ENCODE measurements at regions not wholly inside any gene's neighbourhood (a gene's known extent, or its start where the extent isn't known, plus 50 kb on each side); places are given as distances from the start of the nearest gene placed in this dataset.
"Not testable (repeated sequence)": the region's sequence is repeated elsewhere in the genome, so short reads cannot be mapped to it uniquely, and the experiment has no call there.

DNA sequence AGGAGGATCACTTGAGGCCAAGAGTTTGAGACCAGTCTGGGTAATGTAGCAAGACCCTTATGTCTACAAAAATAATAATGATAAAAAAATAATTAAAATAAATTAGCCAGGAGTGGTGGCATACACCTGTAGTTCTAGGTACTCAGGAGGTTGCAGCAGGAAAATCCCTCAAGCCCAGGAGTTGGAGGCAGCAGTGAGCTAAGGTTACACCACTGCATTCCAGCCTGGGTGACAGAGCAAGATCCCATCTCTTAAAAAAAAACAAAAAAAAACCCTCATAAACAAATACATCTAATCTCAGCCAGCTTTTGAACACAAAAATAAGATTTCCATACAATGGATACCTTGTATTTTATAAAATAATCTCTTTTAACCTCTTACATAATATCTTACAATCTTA lies 363.3 kb upstream of the KLF4 start:
- in situ Hi-C loops (cut with MboI; ENCODE audit: low sequenced_read_pairs): no loop called here

DNA sequence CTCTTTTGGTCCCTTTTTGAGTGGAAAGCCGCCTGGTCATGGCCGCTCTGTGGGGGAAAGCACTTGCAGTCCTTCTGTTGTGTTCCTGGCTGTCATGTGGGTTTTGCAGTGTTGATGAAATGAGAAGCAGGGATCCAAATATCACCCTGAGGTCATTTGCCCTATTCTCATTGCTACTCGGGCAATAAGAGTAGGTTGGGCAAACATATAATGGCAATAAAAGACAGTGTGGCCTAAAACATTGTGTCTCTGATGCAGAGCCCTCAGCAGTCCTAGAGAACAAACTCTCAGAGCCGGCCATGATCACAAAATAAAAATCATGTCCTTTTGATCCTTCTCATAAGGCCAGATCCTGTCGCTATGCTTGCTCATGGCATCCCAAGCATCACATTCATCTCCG lies 361.1 kb upstream of the KLF4 start:
- in situ Hi-C loops (cut with MboI; ENCODE audit: low sequenced_read_pairs): no loop called here

DNA sequence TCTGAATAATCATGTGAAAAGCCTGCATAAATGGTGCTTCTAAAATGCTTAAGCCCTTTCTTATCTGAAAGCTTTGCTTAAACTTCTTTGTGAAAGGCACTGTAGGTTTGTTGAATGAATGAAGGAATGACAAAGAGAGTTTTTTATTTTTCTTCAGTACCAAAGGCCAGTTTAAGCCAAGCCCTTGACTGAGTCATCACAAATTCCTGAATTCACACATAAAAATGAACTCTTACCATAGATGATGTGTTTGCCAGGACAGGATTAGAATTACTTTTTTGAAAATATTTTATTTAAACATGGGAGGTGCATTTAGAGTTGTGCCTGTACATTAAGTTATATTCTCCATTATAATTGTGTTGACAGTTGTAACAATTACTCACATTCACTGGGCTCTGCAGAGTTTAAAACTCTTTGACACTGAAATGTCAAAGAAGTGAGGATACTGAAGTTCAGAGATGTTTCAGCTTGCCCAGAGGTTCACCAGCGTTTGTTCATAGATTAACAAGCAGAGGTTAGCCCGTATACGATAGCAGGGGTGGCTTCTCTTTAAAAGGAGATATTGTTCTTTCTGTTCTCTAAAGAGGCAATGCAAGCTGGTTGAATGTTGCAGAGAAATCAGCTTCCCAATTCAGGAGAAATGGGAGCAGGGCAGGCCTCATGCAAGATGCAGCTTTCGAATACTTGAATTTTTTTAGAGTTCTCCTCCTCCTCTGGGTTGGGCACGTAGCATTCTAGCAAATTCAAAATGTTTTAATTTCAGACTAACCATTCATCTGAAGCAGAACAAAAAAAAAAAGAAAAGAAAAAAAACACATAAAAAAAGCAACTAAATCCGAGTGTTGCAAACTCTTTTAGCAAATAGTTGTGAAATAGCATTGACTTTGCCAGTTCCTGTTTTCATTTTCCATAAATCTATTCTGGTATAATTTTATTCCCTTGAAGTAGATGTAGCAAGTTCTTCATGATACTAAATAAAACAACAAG lies 358.7 kb upstream of the KLF4 start:
- in situ Hi-C loops (cut with MboI; ENCODE audit: low sequenced_read_pairs): no loop called here

DNA sequence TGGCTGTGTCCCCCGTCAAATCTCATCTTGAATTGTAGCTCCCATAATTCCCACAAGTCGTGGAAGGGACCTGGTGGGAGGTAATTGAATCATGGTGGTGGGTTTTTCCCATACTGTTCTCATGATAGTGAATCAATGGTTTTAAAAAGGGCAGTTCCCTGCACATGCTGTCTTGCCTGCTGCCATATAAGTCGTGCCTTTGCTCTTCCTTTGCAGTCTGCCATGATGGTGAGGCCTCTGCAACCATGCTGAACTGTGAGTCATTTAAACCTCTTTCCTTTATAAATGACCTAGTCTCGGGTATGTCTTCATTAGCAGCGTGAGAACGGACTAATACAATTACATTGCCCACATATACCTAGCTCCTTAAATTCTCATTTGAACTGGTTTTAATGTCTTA lies 353.0 kb upstream of the KLF4 start:
- in situ Hi-C loops (cut with MboI; ENCODE audit: low sequenced_read_pairs): no loop called here

DNA sequence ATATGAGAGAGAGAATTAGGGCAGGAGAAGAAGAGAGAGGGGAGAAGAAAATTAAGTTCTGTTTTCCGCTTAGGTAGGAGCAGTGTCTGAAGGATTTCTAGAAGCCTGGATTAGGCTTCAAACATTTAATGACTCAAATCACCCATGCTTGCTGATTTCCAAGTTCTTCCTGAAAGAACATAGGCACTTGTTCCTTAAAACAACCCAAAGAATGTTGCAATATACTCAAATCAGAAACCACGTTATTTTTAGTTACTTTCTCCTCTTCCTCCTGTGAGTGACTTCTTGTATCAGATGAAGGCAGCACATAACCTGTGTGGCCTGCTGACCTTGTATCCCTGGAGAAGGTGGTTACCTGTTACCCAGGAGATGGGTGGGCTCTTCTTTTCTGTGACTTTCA lies 351.5 kb upstream of the KLF4 start:
- in situ Hi-C loops (cut with MboI; ENCODE audit: low sequenced_read_pairs): no loop called here

DNA sequence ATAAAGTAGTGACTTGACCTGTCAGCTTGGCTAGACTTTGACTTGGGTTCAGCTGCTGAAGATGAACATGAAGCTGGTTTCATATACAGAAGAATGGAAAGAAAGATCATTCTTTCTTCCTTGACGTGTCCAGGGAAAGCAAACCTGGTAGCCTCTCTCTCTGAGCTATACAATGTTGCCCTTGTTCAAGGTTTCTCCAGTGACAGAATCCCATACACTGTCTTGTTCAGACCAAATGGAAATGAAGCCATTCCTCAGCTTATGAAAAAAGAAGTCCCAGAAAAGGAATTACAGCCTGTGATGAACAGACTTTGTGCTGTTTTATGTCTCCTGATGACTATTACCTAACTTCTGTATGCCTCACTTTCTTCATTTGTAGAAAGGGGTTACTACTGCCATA lies 349.8 kb upstream of the KLF4 start:
- in situ Hi-C loops (cut with MboI; ENCODE audit: low sequenced_read_pairs): no loop called here

DNA sequence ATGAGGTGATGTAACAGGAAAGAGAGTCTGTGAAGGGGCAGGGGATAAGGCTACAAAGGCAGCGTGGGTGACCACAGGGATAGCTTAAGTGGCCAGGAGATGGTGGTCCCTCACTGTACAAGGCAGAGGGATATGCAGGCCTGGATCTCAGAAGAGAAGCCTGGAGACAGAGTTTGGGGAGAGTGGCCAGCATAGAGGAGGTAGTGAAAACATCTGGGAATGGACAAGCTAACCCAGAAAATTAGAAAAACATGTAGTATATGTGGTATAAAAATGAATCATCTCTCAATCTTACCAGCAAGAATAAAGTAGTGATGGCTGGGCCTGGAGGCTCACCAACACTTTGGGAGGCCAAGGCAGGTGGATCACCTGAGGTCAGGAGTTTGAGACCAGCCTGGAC lies 349.2 kb upstream of the KLF4 start:
- in situ Hi-C loops (cut with MboI; ENCODE audit: low sequenced_read_pairs): no loop called here

DNA sequence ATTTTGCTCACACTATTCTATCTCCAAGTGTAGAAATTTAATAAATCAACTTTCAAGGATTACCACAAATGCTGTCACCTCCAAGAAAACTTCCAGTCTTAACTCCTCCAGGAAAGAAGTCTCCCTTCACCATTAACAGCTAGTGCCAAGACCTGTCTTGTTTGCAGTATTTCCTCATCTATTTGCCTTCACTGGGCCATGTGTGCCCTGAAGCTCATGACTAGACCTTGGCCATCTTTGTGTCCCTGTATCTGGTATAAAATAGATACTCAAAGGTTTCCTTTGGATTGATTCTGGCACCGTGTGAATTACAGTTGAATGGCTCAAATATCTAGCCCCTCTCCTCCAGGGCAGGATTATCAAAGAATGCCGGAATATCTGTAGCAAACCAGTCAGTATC lies 346.7 kb upstream of the KLF4 start:
- in situ Hi-C loops (cut with MboI; ENCODE audit: low sequenced_read_pairs): no loop called here

DNA sequence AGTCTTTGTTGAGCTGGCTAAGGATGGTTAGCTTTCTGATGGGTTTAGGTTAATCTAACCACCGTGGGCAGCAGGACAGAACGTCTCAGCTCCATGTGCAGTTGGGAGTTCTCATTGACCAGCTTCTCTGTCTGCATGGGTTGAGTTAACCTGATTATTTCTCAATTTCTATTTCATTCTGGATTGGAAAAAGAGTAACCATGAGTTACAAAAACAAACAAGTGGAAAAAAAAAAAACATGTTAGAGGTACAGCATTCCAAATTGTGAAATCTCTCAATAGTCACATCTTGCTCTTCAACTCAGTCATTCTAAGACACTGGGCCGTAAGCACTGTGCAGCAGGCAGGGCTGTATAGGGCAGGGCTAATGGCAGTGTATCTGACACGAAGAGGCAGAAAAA lies 343.7 kb upstream of the KLF4 start:
- in situ Hi-C loops (cut with MboI; ENCODE audit: low sequenced_read_pairs): no loop called here

DNA sequence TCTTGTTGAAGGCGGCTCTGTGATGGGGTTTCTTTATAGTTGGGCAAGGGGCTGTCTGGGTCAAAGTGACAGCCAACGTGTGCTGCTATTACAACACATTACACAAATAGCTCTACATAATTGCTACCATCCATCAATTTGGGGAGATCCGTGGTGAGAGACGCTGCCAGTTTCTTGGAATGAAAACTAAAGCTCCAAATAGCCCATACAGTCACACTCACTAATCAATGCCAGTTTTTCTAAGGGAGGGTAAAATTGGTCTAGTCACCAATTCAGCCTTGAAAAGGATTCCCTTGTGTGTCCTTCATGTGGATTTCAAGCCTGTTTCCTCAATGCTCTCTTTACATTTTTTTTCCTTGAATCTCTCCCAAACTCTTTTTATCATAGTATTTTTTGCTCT lies 343.3 kb upstream of the KLF4 start:
- in situ Hi-C loops (cut with MboI; ENCODE audit: low sequenced_read_pairs): no loop called here

DNA sequence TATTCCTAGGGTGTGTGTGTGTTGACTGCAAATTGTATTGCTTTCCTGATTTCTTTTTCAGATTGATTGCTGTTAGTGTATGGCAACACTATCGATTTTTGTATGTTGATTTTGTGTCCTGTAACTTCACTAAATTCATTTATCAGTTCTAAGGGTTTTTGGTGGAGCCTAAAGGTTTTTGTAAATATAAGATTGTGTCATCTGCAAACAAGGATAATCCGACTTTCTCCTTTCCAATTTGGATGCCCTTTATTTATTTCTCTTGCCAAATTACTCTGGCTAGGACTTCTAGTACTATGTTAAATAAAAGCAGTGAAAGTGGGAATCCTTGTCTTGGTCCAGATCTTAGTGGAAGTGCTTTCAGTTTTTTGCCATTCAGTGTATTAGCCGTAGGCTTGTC lies 340.9 kb upstream of the KLF4 start:
- in situ Hi-C loops (cut with MboI; ENCODE audit: low sequenced_read_pairs): no loop called here

DNA sequence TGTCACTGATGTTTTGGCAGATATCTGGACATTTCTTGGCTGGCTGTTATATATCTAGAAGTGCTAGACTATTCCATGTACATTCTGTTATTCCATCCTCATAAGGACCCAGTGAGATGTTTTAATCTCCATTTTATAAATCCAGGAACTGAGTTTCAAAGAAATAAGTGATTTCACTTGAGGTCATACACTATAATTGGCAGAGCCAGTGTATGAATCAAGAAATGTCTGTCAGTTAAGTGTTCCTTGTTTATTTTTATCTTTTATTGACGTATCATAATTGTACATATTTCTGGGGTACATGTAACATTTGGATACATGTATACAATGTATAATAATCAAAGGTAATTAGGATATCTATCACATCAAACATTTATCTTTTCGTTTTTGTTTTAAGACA lies 338.3 kb upstream of the KLF4 start:
- in situ Hi-C loops (cut with MboI; ENCODE audit: low sequenced_read_pairs): no loop called here

DNA sequence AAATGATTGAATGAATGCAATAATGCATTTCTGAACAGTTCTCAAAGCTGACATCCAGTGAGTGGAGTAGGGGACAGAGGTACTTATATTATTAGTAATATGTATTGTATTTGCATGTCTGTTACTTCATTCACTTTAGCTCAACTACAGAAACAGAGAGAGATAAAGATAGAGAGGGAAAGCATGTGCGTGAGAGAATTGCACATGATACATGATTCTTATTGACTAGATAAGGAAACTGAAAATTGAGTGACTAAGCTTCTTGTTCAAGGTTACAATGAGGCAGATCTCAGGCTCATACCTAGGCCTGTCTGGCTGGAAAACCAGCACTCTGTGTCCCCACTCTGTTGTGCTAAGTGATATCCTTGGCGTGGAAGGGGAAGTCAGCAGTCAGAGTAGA lies 337.7 kb upstream of the KLF4 start:
- in situ Hi-C loops (cut with MboI; ENCODE audit: low sequenced_read_pairs): no loop called here

DNA sequence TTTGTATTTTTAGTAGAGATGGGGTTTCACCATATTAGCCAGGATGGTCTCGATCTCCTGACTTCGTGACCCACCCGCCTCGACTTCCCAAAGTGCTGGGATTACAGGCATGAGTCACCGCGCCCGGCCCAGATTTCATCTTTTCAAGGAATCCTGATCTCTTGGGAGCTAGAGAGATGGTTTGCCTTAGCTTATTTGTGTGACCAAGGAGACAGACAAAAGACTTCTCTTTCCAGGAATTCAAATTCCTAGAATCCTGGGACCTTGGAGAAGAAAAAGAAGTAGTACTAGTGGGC lies 337.1 kb upstream of the KLF4 start:
- in situ Hi-C loops (cut with MboI; ENCODE audit: low sequenced_read_pairs): not testable (repeated sequence)

DNA sequence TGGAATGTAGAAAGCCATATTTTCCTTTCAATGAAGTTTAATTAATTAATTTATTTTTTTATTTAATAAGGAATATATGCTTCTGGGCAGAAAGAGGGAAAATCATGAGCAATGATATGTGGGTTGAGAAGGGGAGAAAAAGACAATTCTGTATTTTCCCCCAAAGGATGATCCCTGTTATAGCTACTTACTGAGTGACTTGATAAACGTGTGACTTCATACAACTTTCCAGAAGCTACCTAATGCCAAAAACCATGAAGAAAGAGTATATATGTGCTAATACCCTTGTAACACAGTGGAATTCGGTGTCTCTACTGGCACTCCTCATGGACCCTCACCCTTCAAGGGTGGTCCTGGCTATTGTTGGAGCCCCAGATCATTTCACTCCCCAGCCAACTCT lies 335.0 kb upstream of the KLF4 start:
- in situ Hi-C loops (cut with MboI; ENCODE audit: low sequenced_read_pairs): no loop called here

DNA sequence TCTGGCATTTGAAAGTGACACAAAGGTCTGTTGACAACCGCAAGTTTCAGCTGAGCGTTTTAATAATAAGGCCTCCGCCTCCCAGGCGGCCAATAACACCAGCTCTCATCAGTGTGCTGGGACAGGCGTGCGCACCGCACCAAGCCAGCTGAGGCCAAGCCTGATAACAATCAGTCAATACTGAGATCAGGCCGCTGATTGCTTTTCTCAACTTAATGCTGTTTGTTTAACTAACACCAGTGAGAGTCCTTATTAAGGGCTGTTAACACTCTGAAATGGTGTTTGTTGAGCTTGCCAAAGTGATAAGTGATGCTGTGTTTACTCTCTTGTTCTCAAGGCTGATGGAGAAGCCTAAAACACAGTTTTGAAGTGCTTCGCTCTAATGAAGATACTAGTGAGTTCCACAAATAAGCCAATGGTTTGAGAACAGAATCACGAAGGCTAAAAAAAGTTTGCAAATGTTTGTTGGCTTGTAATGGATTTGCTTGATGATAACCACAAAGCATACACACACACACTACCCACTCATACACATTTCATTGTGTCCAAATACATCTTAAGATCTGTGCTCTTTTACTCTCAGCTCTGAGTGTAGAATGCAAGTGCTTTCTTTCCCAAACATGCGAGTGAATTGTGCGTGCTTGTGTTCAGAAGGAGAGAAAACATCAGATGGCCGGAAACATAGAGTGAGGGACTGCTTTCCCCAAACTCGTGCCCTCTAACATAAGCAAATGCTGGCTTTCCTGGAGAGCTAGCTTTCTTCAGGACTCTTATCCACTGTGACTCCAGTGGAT lies 330.4 kb upstream of the KLF4 start:
- in situ Hi-C loops (cut with MboI; ENCODE audit: low sequenced_read_pairs): no loop called here

DNA sequence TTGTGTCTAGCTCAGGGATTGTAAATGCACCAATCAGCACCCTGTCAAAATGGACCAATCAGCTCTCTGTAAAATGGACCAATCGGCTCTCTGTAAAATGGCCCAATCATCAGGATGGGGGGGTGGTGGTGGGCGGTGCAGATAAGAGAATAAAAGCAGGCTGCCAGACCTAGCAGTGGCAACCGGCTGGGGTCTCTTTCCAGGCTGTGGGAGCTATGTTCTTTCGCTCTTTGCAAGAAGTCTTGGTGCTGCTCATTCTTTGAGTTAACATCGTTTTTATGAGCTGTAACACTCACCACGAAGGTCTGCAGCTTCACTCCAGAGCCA lies 328.9 kb upstream of the KLF4 start:
- in situ Hi-C loops (cut with MboI; ENCODE audit: low sequenced_read_pairs): not testable (repeated sequence)

DNA sequence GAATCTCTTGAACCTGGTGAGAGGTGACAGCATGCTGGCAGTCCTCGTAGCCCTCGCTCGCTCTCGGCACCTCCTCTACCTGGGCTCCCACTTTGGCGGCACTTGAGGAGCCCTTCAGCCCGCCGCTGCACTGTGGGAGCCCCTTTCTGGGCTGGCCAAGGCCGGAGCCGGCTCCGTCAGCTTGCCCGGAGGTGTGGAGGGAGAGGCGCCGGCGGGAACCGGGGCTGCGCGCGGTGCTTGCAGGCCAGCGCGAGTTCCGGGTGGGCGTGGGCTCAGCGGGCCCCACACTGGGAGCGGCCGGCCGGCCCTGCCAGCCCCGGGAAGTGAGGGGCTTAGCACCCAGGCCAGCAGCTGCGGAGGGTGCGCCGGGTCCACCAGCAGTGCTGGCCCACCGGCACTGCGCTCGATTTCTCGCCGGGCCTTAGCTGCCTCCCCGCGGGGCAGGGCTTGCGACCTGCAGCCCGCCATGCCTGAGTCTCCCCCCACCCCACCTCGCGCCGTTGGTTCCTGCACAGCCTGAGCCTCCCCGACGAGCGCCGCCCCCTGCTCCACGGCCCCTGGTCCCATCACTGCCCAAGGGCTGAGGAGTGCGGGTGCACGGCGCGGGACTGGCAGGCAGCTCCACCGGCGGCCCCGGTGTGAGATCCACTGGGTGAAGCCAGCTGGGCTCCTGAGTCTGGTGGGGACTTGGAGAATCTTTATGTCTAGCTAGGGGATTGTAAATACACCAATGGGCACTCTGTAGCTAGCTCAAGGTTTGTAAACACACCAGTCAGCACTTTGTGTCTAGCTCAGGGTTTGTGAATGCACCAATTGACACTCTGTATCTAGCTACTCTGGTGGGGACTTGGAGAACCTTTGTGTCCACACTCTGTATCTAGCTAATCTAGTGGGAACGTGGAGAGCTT lies 328.3 kb upstream of the KLF4 start:
- in situ Hi-C loops (cut with MboI; ENCODE audit: low sequenced_read_pairs): not testable (repeated sequence)

DNA sequence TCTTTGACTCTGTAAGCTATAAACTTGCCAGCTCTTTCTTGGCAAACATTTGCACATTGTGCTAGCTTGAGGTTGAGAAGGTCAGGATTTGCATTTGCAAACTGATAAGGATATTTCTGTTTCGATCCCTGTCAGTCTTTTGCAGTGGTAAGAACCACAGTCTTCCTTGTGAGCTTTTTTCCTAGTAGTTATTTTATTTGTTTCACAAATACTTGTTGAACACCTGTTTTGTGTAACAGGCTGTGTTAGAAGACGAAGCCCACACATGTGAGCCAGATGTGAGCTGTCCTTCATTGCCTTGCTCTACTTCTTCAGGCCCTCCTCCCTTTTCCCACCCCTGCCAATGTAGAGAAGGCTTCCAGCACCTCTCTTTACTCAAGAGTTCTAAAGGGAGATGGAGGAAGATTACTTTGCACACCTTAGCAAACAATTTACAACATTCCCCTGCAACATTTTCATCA lies 327.0 kb upstream of the KLF4 start:
- in situ Hi-C loops (cut with MboI; ENCODE audit: low sequenced_read_pairs): no loop called here

DNA sequence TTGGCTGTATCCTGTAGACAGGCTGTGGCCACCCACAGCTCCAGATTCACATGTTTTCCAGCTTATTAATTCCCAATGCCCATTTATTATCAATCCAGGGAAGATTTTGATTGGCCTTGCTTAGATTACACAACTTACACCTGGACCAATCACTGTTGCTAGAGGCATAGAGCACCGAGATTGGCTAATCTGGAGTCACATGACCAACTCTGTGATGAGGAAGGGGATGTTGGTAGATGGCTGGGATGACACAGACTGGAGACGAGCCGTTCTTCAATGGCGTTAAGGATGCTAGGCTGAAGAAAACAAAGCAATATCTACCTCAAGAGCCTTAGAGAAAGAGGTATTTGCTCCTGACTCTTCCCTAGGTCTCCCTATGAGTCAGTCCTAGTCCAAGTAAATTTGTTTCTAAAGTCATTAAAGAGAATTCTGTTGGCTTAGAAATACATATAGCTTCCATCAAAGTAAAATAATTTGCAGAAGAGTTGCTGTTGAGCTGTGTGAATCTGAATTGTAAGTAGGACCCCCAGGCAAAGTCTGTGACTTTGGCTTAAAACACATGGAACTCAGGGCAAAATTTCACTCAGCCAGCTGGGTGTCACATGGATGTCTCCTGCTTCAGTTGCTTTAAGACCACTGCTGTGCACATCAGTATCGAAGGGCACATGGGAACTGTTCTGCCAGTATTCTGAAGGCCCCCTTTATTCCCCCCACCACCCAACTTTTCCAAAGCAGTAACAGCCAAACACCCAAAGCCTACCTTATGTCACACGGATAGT lies 326.4 kb upstream of the KLF4 start:
- in situ Hi-C loops (cut with MboI; ENCODE audit: low sequenced_read_pairs): no loop called here

DNA sequence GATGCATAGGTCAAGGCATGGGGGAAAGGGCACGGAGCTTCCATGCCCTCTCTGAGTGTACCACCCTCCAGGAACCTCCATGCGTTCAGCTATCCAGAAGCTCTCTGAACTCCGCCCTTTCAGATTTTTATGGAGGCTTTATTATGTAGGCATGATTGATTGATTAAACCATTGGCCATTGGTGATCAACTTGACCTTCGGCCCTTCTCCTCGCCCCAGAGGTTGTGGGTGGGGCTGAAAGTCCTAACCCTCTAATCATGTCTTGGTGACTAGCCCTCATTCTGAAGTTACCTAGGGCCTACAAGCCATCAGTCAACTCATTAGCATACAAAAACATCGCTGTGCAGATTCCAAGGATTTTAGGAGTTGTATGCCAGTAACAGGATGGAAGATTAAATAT lies 323.7 kb upstream of the KLF4 start:
- in situ Hi-C loops (cut with MboI; ENCODE audit: low sequenced_read_pairs): no loop called here
